T-helper 17 cell (primary cell): ENCODE measurements at regions not wholly inside any gene's neighbourhood (a gene's known extent, or its start where the extent isn't known, plus 50 kb on each side); places are given as distances from the start of the nearest gene placed in this dataset.

Experiments
- ATAC-seq: fragments of 150-1000 bp; cut with Tn5 transposase; 2 replicates; pipeline ENCODE4 v1.10.0; 2021; ENCODE audit warnings: mild to moderate bottlenecking, moderate library complexity
- DNase-seq, 3 donors: peaks; one replicate each; pipeline versions ENCODE4 v3.0.0 to v3.0.0-alpha.2; 2020 to 2021
- H3K9me3 ChIP-seq: one replicate; pipeline ENCODE4 v1.7.0; 2013; ENCODE audit warnings: low read length, mild to moderate bottlenecking; ENCODE audit not compliant: control insufficient read depth, poor library complexity, severe bottlenecking
- H3K27ac Mint-ChIP-seq: one replicate; pipeline ENCODE4 v1.8.0; 2022; ENCODE audit warnings: mild to moderate bottlenecking, moderate library complexity, mixed read lengths
- H3K27me3 Mint-ChIP-seq: one replicate; pipeline ENCODE4 v1.8.0; 2022; ENCODE audit warnings: mixed read lengths
- H3K36me3 Mint-ChIP-seq: one replicate; pipeline ENCODE4 v1.8.0; 2022; ENCODE audit warnings: low read depth, mixed read lengths
- H3K4me1 Mint-ChIP-seq: one replicate; pipeline ENCODE4 v1.8.0; 2022; ENCODE audit warnings: mild to moderate bottlenecking, mixed read lengths
- H3K4me3 Mint-ChIP-seq: one replicate; pipeline ENCODE4 v1.8.0; 2022; ENCODE audit warnings: mild to moderate bottlenecking, moderate library complexity, mixed read lengths

DNA sequence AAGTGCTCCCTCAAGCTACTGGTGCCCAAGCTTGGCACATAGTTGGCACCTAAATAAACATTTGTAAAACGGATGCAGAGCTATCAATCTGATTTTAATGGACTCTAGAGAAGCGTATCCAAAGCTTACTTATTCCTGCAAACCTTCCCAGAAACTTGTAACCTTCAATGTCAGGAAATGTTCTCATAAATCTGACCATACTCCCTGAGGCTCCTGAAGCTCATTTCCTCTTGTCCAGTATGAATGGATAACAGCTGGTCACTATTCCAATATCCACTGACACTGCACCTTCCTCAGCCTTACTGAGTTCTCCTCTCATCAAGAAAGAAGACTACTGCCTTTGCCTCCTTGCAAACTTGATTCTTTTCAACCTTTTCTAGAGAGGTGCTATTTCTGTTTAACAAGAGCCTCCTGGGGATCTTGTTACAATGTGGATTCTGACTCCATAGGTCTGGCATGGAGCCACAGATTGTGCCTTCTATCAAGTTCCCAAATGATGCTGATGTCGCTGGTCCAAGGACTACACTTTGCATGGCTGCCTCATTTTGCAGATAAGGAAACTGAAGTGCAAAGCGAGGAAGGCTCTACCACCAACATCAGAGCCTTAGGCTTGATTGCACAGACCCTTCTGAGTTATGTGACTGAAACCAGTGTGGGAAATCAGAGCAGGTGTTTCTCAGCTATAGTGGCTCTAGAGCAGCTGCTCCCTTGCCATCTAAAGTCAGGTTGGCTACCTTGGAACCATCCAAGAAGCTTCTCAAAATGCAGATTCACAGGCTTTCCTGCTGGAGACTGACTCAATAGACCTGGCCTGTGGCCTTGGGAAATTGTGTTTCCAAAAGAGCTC, 377.8 kb downstream of the SOX9 start:
- H3K4me3 Mint-ChIP-seq, result peak overlapping the region; percentile 53
- H3K4me1 Mint-ChIP-seq, result peaks cover 10% of the 10 kb centered on the region
- ATAC-seq, result no peak
- H3K27me3 Mint-ChIP-seq, result no peaks in the 10 kb centered on the region
- DNase-seq, result no peak
- no peaks in the 10 kb centered on the region for H3K9me3 ChIP-seq
- H3K36me3 Mint-ChIP-seq, result peaks cover 3% of the 10 kb centered on the region
- no peak overlapping the region for H3K27ac Mint-ChIP-seq

- H3K27ac Mint-ChIP-seq, result no peak overlapping the region
- no peaks in the 10 kb centered on the region for H3K27me3 Mint-ChIP-seq
- no peak for ATAC-seq
These were observed 380.9 kb downstream of the SOX9 start for GRCh38 chr17:72501404-72502370.

GRCh38 chr17:72502371-72503341, 381.8 kb downstream of the SOX9 start:
- H3K27me3 Mint-ChIP-seq, result no peaks in the 10 kb centered on the region
- ATAC-seq (no peak), DNase-seq (no peak)
- peaks cover 10% of the 10 kb centered on the region for H3K4me1 Mint-ChIP-seq
- H3K4me3 Mint-ChIP-seq, result peak overlapping the region; percentile 22
- no peak overlapping the region for H3K27ac Mint-ChIP-seq
- no peaks in the 10 kb centered on the region for H3K9me3 ChIP-seq
- peaks cover 3% of the 10 kb centered on the region for H3K36me3 Mint-ChIP-seq

More at GRCh38 chr17:72501404-72502370, 380.9 kb downstream of the SOX9 start:
- H3K4me1 Mint-ChIP-seq, result peaks cover 10% of the 10 kb centered on the region
- no peaks in the 10 kb centered on the region for H3K9me3 ChIP-seq
- no peak overlapping the region for H3K4me3 Mint-ChIP-seq
- peaks cover 3% of the 10 kb centered on the region for H3K36me3 Mint-ChIP-seq
- DNase-seq, result no peak

DNA sequence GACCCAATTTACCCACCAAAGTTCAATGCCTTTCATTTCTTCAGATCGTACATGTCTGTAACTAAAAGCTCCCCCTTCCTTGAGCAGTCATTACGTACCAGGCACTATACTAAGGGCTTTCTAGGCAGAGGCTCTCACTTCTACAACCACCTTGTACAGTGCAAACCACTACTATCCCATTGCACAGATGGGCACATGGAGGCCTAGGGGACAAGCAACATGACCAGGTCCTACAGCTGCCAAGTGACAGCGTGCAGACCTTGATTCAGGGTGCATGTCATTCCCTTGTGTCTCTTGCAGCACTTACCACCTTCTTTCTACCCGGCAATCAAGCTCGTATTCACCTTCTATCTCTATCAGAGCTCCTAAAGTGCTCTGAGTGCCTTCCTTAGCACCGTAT, 382.7 kb downstream of the SOX9 start:
- Mint-ChIP-seq H3K4me3 (peak overlapping the region; percentile 22), H3K27ac (no peak overlapping the region), H3K36me3 (peaks cover 3% of the 10 kb centered on the region), H3K4me1 (peaks cover 10% of the 10 kb centered on the region), H3K27me3 (no peaks in the 10 kb centered on the region)
- H3K9me3 ChIP-seq, result no peaks in the 10 kb centered on the region
- ATAC-seq (no peak), DNase-seq (no peak)

GRCh38 chr17:72504783-72505182, 384.0 kb downstream of the SOX9 start:
- no peak for DNase-seq

DNA sequence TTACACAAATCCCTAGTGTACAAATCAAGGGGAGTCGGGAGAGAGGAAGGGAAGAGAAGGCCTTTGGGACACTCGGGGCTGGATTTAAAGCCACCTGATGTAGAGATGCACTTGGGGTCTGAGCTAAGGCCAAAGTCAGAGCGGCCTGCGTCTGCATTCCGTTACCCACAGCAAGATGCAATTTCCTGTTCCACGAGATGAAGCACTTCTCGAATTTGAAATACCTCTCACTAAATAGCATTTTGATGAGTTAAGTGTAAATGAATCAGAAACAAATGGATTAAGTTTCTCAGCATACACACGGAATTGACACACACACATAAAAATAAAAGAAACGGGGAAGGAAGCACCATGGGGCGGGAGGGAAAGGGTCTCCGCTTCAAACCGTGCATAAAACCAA, 386.0 kb downstream of the SOX9 start:
- H3K27ac Mint-ChIP-seq, result no peak overlapping the region

More at GRCh38 chr17:72504783-72505182, 384.0 kb downstream of the SOX9 start:
- H3K27ac Mint-ChIP-seq, result no peak overlapping the region
- no peak for ATAC-seq
- H3K4me1 Mint-ChIP-seq, result peaks cover 10% of the 10 kb centered on the region
- no peaks in the 10 kb centered on the region for H3K27me3 Mint-ChIP-seq
- no peak overlapping the region for H3K4me3 Mint-ChIP-seq
- peaks cover 3% of the 10 kb centered on the region for H3K36me3 Mint-ChIP-seq
- no peaks in the 10 kb centered on the region for H3K9me3 ChIP-seq

DNA sequence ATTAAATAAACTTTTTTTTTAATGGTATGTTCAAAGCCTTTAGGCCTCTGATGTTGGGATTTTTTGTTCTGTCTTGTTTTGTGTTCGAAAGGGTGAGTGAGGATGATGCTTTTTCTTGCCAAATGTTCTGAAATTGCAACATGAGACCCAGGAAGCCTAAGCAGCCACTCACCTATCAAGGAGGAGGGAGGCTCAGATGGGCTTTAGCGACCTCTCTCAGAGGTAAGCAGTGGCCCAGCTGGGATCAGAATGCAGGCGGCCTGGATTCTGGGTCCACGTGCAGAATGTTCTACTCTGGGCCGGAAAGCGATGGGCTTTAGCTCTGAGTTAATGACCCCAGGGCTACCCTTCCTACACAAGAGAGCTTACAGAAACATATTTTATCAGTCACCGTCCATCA, 386.6 kb downstream of the SOX9 start:
- H3K27ac Mint-ChIP-seq, result no peak overlapping the region
- no peaks in the 10 kb centered on the region for H3K36me3 Mint-ChIP-seq
- DNase-seq (no peak), ATAC-seq (no peak)
- H3K4me1 Mint-ChIP-seq, result peaks cover 11% of the 10 kb centered on the region
- H3K4me3 Mint-ChIP-seq, result no peak overlapping the region
- H3K9me3 ChIP-seq, result no peaks in the 10 kb centered on the region
- H3K27me3 Mint-ChIP-seq, result no peaks in the 10 kb centered on the region

More for the DNA sequence above, 386.0 kb downstream of the SOX9 start:
- ATAC-seq, result no peak
- DNase-seq, result no peak
- Mint-ChIP-seq H3K4me3 (no peak overlapping the region), H3K4me1 (peaks cover 13% of the 10 kb centered on the region), H3K36me3 (no peaks in the 10 kb centered on the region), H3K27me3 (no peaks in the 10 kb centered on the region)
- no peaks in the 10 kb centered on the region for H3K9me3 ChIP-seq

- peaks cover 8% of the 10 kb centered on the region for H3K27me3 Mint-ChIP-seq
- H3K27ac Mint-ChIP-seq, result no peak overlapping the region
- no peak for ATAC-seq
These were observed 389.7 kb downstream of the SOX9 start for GRCh38 chr17:72510351-72511016.

GRCh38 chr17:72511242-72511641, 390.4 kb downstream of the SOX9 start:
- Mint-ChIP-seq H3K4me3 (no peak overlapping the region), H3K4me1 (peaks cover 3% of the 10 kb centered on the region), H3K27me3 (peaks cover 10% of the 10 kb centered on the region), H3K27ac (no peak overlapping the region), H3K36me3 (no peaks in the 10 kb centered on the region)
- no peaks in the 10 kb centered on the region for H3K9me3 ChIP-seq
- no peak for ATAC-seq
- no peak for DNase-seq

More at GRCh38 chr17:72510351-72511016, 389.7 kb downstream of the SOX9 start:
- DNase-seq, result no peak
- Mint-ChIP-seq H3K4me3 (no peak overlapping the region), H3K4me1 (peaks cover 3% of the 10 kb centered on the region), H3K36me3 (no peaks in the 10 kb centered on the region)
- no peaks in the 10 kb centered on the region for H3K9me3 ChIP-seq

DNA sequence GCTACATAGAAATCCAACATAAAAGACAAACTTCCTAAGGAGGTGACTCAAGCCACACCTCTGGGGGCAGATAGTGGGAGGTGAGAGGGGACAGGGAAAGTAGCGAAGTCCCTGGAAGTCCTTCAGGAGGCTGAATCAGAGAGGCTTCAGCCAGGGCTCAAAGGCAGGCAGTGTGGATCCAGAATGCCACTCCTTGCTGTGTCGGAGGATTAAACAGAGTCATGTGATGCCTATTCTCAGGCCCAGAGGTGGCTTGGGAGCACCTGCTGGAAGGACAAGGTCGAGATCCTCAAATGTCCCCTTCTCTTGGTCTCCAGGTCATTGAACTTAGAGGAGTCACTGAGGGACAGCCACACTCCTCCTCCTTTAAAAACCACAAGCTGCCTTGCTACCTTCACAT, 391.1 kb downstream of the SOX9 start:
- Mint-ChIP-seq H3K4me1 (peaks cover 3% of the 10 kb centered on the region), H3K27me3 (peaks cover 11% of the 10 kb centered on the region), H3K27ac (no peak overlapping the region), H3K36me3 (no peaks in the 10 kb centered on the region), H3K4me3 (no peak overlapping the region)
- no peak for DNase-seq
- H3K9me3 ChIP-seq, result no peaks in the 10 kb centered on the region
- no peak for ATAC-seq

- Mint-ChIP-seq H3K27me3 (peaks cover 19% of the 10 kb centered on the region), H3K36me3 (no peaks in the 10 kb centered on the region), H3K27ac (no peak overlapping the region), H3K4me3 (no peak overlapping the region), H3K4me1 (peaks cover 4% of the 10 kb centered on the region)
- ATAC-seq (no peak), DNase-seq (no peak)
- H3K9me3 ChIP-seq, result no peaks in the 10 kb centered on the region
These were observed 392.1 kb downstream of the SOX9 start for GRCh38 chr17:72512649-72513556.
